BLaER1 (cell line): ENCODE measurements at regions not wholly inside any gene's neighbourhood (a gene's known extent, or its start where the extent isn't known, plus 50 kb on each side); places are given as distances from the start of the nearest gene placed in this dataset.

Experiments
- H3K27ac ChIP-seq: shearing (Covaris generic); formaldehyde crosslinking; 2 replicates; pipeline ENCODE4 v1.8.1; 2022
- H3K27me3 ChIP-seq: shearing (Covaris generic); formaldehyde crosslinking; 2 replicates; pipeline ENCODE4 v1.8.1; 2022
- H3K36me3 ChIP-seq: shearing (Covaris generic); formaldehyde crosslinking; 2 replicates; pipeline ENCODE4 v1.8.1; 2022
- H3K4me1 ChIP-seq: shearing (Covaris generic); formaldehyde crosslinking; 2 replicates; pipeline ENCODE4 v1.8.1; 2022
- H3K4me2 ChIP-seq: shearing (Covaris generic); formaldehyde crosslinking; 2 replicates; pipeline ENCODE4 v1.8.1; 2022
- H3K4me3 ChIP-seq: shearing (Covaris generic); formaldehyde crosslinking; 2 replicates; pipeline ENCODE4 v1.8.1; 2022
- H3K9ac ChIP-seq: shearing (Covaris generic); formaldehyde crosslinking; 2 replicates; pipeline ENCODE4 v1.8.1; 2022
- H3K9me3 ChIP-seq: shearing (Covaris generic); formaldehyde crosslinking; 2 replicates; pipeline ENCODE4 v1.8.1; 2022
- H4K20me1 ChIP-seq: shearing (Covaris generic); formaldehyde crosslinking; 2 replicates; pipeline ENCODE4 v1.8.1; 2022
- Cebpa-rat ChIP-seq: shearing (Covaris generic); IDR thresholded peaks from 2 replicates; pipeline ENCODE4 v1.8.1; 2022

GRCh38 chr22:48350456-48350855 lies 1477.2 kb downstream of the BRD1 start:
- Histone ChIP-seq H3K27ac (no peak overlapping the region), H3K9me3 (no peaks in the 10 kb centered on the region)

GRCh38 chr22:48348855-48349254 lies 1478.8 kb downstream of the BRD1 start:
- Histone ChIP-seq H3K4me3 (no peak overlapping the region), H3K27ac (no peak overlapping the region), H3K4me2 (no peak overlapping the region), H3K4me1 (peaks cover 72% of the 10 kb centered on the region), H4K20me1 (peaks cover 15% of the 10 kb centered on the region), H3K36me3 (no peaks in the 10 kb centered on the region), H3K9me3 (no peaks in the 10 kb centered on the region), H3K27me3 (no peaks in the 10 kb centered on the region), H3K9ac (no peak overlapping the region)
- no peak for TF ChIP-seq Cebpa-rat

More at GRCh38 chr22:48350456-48350855, 1477.2 kb downstream of the BRD1 start:
- no peak overlapping the region for H3K4me2 ChIP-seq
- peaks cover 15% of the 10 kb centered on the region for H4K20me1 ChIP-seq
- H3K4me1 ChIP-seq = peaks cover 63% of the 10 kb centered on the region
- H3K4me3 ChIP-seq = no peak overlapping the region
- no peak for TF ChIP-seq Cebpa-rat
- no peaks in the 10 kb centered on the region for H3K27me3 ChIP-seq
- H3K36me3 ChIP-seq = no peaks in the 10 kb centered on the region
- no peak overlapping the region for H3K9ac ChIP-seq

GRCh38 chr22:48347311-48347710 lies 1480.4 kb downstream of the BRD1 start:
- Histone ChIP-seq H3K27me3 (no peaks in the 10 kb centered on the region), H3K4me2 (peak overlapping the region; percentile 47; the same call in 1 of the 2 replicates)
- no peak for TF ChIP-seq Cebpa-rat

DNA sequence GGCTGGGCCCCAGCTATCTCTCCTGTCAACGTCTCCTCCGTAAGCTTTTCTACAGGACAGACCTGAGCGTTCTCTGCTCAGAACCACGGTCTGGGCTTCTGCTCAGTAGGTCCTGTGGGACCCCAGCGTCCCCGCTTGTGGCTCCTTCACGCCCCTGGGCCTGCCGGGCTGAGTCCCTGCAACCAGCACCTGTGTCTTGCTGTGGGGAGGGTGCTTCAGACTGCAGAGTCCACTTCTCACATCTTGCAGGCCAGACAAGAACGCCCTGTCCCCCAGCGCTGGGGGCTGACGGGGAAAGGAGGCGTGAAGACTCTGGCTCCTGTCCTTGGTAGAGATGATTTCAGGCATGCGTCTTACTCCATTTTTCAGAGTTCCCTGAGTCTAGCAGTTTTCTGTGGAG lies 1480.8 kb downstream of the BRD1 start:
- peaks cover 72% of the 10 kb centered on the region for H3K4me1 ChIP-seq
- no peak for TF ChIP-seq Cebpa-rat
- no peaks in the 10 kb centered on the region for H3K36me3 ChIP-seq
- no peaks in the 10 kb centered on the region for H3K9me3 ChIP-seq
- no peak overlapping the region for H3K4me3 ChIP-seq
- H3K9ac ChIP-seq = no peak overlapping the region
- peak overlapping the region; percentile 47 for H3K4me2 ChIP-seq
- no peak overlapping the region for H3K27ac ChIP-seq
- no peaks in the 10 kb centered on the region for H4K20me1 ChIP-seq
- no peaks in the 10 kb centered on the region for H3K27me3 ChIP-seq

More at GRCh38 chr22:48347311-48347710, 1480.4 kb downstream of the BRD1 start:
- no peaks in the 10 kb centered on the region for H3K9me3 ChIP-seq
- H4K20me1 ChIP-seq = peaks cover 1% of the 10 kb centered on the region; the same call in 1 of the 2 replicates
- H3K4me1 ChIP-seq = peaks cover 72% of the 10 kb centered on the region
- no peak overlapping the region for H3K27ac ChIP-seq
- H3K36me3 ChIP-seq = no peaks in the 10 kb centered on the region
- no peak overlapping the region for H3K9ac ChIP-seq
- H3K4me3 ChIP-seq = no peak overlapping the region

GRCh38 chr22:48346311-48346710 lies 1481.4 kb downstream of the BRD1 start:
- Histone ChIP-seq H3K27ac (no peak overlapping the region), H4K20me1 (no peaks in the 10 kb centered on the region), H3K4me1 (peaks cover 72% of the 10 kb centered on the region), H3K9me3 (no peaks in the 10 kb centered on the region), H3K36me3 (no peaks in the 10 kb centered on the region), H3K27me3 (no peaks in the 10 kb centered on the region), H3K4me2 (peak overlapping the region; percentile 47; the same call in 1 of the 2 replicates), H3K9ac (no peak overlapping the region), H3K4me3 (no peak overlapping the region)
- no peak for TF ChIP-seq Cebpa-rat

GRCh38 chr22:48345631-48346030 lies 1482.0 kb downstream of the BRD1 start:
- no peaks in the 10 kb centered on the region for H4K20me1 ChIP-seq
- H3K27me3 ChIP-seq = no peaks in the 10 kb centered on the region
- H3K9me3 ChIP-seq = no peaks in the 10 kb centered on the region
- H3K4me3 ChIP-seq = no peak overlapping the region
- H3K36me3 ChIP-seq = no peaks in the 10 kb centered on the region
- H3K27ac ChIP-seq = no peak overlapping the region
- H3K4me2 ChIP-seq = no peak overlapping the region
- H3K4me1 ChIP-seq = peaks cover 72% of the 10 kb centered on the region
- no peak for TF ChIP-seq Cebpa-rat
- no peak overlapping the region for H3K9ac ChIP-seq

GRCh38 chr22:48343461-48343860 lies 1484.2 kb downstream of the BRD1 start:
- TF ChIP-seq Cebpa-rat = no peak
- H3K4me2 ChIP-seq = peak overlapping the region; percentile 73
- H3K4me3 ChIP-seq = no peak overlapping the region
- no peak overlapping the region for H3K27ac ChIP-seq
- peaks cover 85% of the 10 kb centered on the region for H3K4me1 ChIP-seq
- no peaks in the 10 kb centered on the region for H3K27me3 ChIP-seq
- H3K9ac ChIP-seq = no peak overlapping the region
- no peaks in the 10 kb centered on the region for H3K9me3 ChIP-seq
- H3K36me3 ChIP-seq = no peaks in the 10 kb centered on the region
- H4K20me1 ChIP-seq = no peaks in the 10 kb centered on the region

- Histone ChIP-seq H3K4me2 (peak overlapping the region; percentile 73), H3K36me3 (no peaks in the 10 kb centered on the region), H3K4me3 (no peak overlapping the region), H3K9ac (no peak overlapping the region), H3K4me1 (peaks cover 93% of the 10 kb centered on the region), H3K9me3 (no peaks in the 10 kb centered on the region), H4K20me1 (no peaks in the 10 kb centered on the region), H3K27ac (no peak overlapping the region), H3K27me3 (no peaks in the 10 kb centered on the region)
- no peak for TF ChIP-seq Cebpa-rat
Measured at GRCh38 chr22:48342732-48343131, 1484.9 kb downstream of the BRD1 start.

- Histone ChIP-seq H3K4me2 (peak overlapping the region; percentile 73), H3K9ac (no peak overlapping the region), H3K36me3 (no peaks in the 10 kb centered on the region), H3K27ac (no peak overlapping the region), H3K27me3 (no peaks in the 10 kb centered on the region), H3K9me3 (no peaks in the 10 kb centered on the region), H3K4me3 (no peak overlapping the region), H3K4me1 (peaks cover 93% of the 10 kb centered on the region), H4K20me1 (no peaks in the 10 kb centered on the region)
- TF ChIP-seq Cebpa-rat = no peak
Measured at GRCh38 chr22:48342016-48342415, 1485.7 kb downstream of the BRD1 start.

GRCh38 chr22:48340727-48341709 lies 1486.7 kb downstream of the BRD1 start:
- Histone ChIP-seq H4K20me1 (no peaks in the 10 kb centered on the region), H3K9ac (no peak overlapping the region), H3K27me3 (no peaks in the 10 kb centered on the region), H3K36me3 (no peaks in the 10 kb centered on the region), H3K27ac (peak overlapping the region; percentile 15; the same call in 1 of the 2 replicates), H3K4me3 (no peak overlapping the region), H3K4me2 (peak overlapping the region; percentile 73), H3K4me1 (peaks cover 93% of the 10 kb centered on the region), H3K9me3 (no peaks in the 10 kb centered on the region)
- TF ChIP-seq Cebpa-rat = no peak
